Fibroblast of lung (primary cell): ENCODE measurements at regions not wholly inside any gene's neighbourhood (a gene's known extent, or its start where the extent isn't known, plus 50 kb on each side); places are given as distances from the start of the nearest gene placed in this dataset.

Experiments
- EZH2 ChIP-seq: IDR thresholded peaks from 2 replicates; pipeline ENCODE4 v1.5.1; 2012; ENCODE audit warnings: low read length, control low read depth, mild to moderate bottlenecking; ENCODE audit errors: missing control alignments
- TF ChIP-seq, protein P1 (sequence below), 2 donors: IDR thresholded peaks in 1 of 2; conservative IDR thresholded peaks in 1 of 2; 1 replicate in 1 of 2; 2 replicates in 1 of 2; pipeline ENCODE4 v1.5.1; 2011 to 2012; ENCODE audit warnings: low read length in 2 of 2, control low read depth in 1 of 2, inconsistent platforms in 1 of 2, low read depth in 1 of 2, mild to moderate bottlenecking in 1 of 2

DNA sequence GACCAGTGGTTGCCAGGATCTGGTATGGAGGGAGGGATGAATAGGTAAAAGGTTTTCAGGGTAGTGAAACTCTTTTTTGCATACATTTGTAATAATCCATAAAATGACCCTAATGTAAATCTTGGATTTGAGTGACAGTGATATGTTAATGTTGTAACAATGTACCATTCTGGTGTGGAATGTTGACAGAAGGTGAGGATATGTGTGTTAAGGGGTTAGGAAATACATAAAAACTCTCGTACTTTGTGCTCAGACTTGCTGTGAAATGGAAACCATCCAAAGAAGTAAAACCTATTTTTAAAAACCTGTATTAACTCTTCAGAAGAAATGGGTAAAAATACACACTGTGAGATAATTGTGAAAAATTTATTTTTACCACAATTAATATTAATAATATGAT is 66.2 kb downstream of the SYT4 start:
- TF ChIP-seq, protein P1, sequence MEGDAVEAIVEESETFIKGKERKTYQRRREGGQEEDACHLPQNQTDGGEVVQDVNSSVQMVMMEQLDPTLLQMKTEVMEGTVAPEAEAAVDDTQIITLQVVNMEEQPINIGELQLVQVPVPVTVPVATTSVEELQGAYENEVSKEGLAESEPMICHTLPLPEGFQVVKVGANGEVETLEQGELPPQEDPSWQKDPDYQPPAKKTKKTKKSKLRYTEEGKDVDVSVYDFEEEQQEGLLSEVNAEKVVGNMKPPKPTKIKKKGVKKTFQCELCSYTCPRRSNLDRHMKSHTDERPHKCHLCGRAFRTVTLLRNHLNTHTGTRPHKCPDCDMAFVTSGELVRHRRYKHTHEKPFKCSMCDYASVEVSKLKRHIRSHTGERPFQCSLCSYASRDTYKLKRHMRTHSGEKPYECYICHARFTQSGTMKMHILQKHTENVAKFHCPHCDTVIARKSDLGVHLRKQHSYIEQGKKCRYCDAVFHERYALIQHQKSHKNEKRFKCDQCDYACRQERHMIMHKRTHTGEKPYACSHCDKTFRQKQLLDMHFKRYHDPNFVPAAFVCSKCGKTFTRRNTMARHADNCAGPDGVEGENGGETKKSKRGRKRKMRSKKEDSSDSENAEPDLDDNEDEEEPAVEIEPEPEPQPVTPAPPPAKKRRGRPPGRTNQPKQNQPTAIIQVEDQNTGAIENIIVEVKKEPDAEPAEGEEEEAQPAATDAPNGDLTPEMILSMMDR (conservative IDR thresholded peaks at IDR 0.05 in 1 of 2, IDR thresholded peaks at IDR 0.05 in 1 of 2; ENCODE audit: low read depth in 1 of 2, low read length in 2 of 2), result no peak
- no peak for TF ChIP-seq EZH2
